Lung (tissue), 11 donors: ENCODE measurements at regions not wholly inside any gene's neighbourhood (a gene's known extent, or its start where the extent isn't known, plus 50 kb on each side); places are given as distances from the start of the nearest gene placed in this dataset.

ENCODE experiments used
- ATAC-seq: fragments of 200-7000 bp; cut with Tn5 transposase; one replicate; pipeline ENCODE4 v1.9.1; 2020; ENCODE audit warnings: moderate number of reproducible peaks; ENCODE audit not compliant: insufficient read depth, low FRiP score
- DNase-seq, 3 donors: peaks; one replicate each; pipeline ENCODE4 v3.0.0-alpha.2; 2013 to 2017
- H3K27ac ChIP-seq, 2 donors: one replicate each; pipeline ENCODE4 v1.5.1; 2013; ENCODE audit warnings: mild to moderate bottlenecking in 2 of 2, moderate library complexity in 2 of 2, control low read depth in 1 of 2, inconsistent platforms in 1 of 2, low read depth in 1 of 2, low read length in 1 of 2
- H3K27me3 ChIP-seq, 3 donors: one replicate each; pipeline ENCODE4 v1.5.1; 2013; ENCODE audit warnings: low read length in 2 of 3; ENCODE audit not compliant: control insufficient read depth in 3 of 3, insufficient read depth in 3 of 3
- H3K36me3 ChIP-seq, 4 donors: one replicate each; pipeline ENCODE4 v1.5.1; 2013; ENCODE audit warnings: low read length in 4 of 4, mild to moderate bottlenecking in 1 of 4, moderate library complexity in 1 of 4; ENCODE audit not compliant: control insufficient read depth in 4 of 4, insufficient read depth in 4 of 4
- H3K4me1 ChIP-seq, 5 donors: one replicate each; pipeline ENCODE4 v1.5.1; 2013; ENCODE audit warnings: low read length in 5 of 5, mild to moderate bottlenecking in 2 of 5, moderate library complexity in 1 of 5; ENCODE audit not compliant: control insufficient read depth in 5 of 5, insufficient read depth in 5 of 5
- H3K4me3 ChIP-seq: one replicate; pipeline ENCODE4 v1.5.1; 2013; ENCODE audit warnings: mild to moderate bottlenecking, control low read depth, moderate library complexity
- H3K9ac ChIP-seq, 2 donors: one replicate each; pipeline ENCODE4 v1.5.1; 2013; ENCODE audit warnings: low read length in 2 of 2, control low read depth in 1 of 2; ENCODE audit not compliant: insufficient read depth in 1 of 2
- H3K9me3 ChIP-seq, 4 donors: one replicate each; pipeline ENCODE4 v1.5.1; 2013; ENCODE audit warnings: low read length in 3 of 4, mild to moderate bottlenecking in 1 of 4, moderate library complexity in 1 of 4; ENCODE audit not compliant: control insufficient read depth in 4 of 4, insufficient read depth in 3 of 4
- WGBS, 2 donors: extraction: QIAGEN DNeasy Blood & Tissue Kit; methylation state at CpG; one replicate each; pipeline ENCODE4 v1.1.7; 2013; 5-methylcytosine and 5-hydroxymethylcytosine counted together
- TF ChIP-seq, protein P1 (sequence below): IDR thresholded peaks from 2 replicates; pipeline ENCODE4 v1.5.1; 2012; ENCODE audit warnings: mild to moderate bottlenecking; ENCODE audit errors: control extremely low read depth, extremely low read depth
- donor health status: control.
- donor health status: control.
- donor health status: Bipolar disorder and iron deficiency.
- donor health status: healthy.
- donor health status: DM: yes; HTN: yes; CAD: no.

DNA sequence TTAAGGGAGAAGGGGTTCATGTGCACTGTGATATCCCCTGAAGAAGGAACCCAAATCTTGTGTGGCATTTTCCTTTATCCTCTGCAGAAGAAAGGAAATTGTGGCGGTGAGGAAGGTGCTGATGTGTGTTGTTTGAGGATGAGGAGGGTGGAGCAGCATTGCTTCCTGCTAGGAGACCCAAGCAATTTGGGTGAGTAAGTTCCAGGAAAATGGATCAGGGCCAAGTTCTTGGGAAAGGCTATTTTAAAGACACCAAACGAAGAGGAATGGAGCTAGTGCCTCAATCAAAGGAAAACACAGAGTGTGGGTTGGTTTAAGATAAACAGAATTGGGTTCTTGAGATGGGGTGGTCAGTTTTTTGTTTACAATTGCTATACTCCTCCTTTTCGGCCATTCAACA is 86.7 kb upstream of the MARK1 start:
- Histone ChIP-seq H3K9ac (no peak overlapping the region), H3K27ac (no peak overlapping the region), H3K36me3 (no peaks in the 10 kb centered on the region), H3K4me1 (no peaks in the 10 kb centered on the region), H3K27me3 (no peaks in the 10 kb centered on the region), H3K4me3 (no peak overlapping the region), H3K9me3 (no peaks in the 10 kb centered on the region)
- no peak for DNase-seq
- WGBS, 2 donors, result 47 to 53% methylated on average over 3 of the region's 3 CpGs
- ATAC-seq, result no peak
- TF ChIP-seq, protein P1, sequence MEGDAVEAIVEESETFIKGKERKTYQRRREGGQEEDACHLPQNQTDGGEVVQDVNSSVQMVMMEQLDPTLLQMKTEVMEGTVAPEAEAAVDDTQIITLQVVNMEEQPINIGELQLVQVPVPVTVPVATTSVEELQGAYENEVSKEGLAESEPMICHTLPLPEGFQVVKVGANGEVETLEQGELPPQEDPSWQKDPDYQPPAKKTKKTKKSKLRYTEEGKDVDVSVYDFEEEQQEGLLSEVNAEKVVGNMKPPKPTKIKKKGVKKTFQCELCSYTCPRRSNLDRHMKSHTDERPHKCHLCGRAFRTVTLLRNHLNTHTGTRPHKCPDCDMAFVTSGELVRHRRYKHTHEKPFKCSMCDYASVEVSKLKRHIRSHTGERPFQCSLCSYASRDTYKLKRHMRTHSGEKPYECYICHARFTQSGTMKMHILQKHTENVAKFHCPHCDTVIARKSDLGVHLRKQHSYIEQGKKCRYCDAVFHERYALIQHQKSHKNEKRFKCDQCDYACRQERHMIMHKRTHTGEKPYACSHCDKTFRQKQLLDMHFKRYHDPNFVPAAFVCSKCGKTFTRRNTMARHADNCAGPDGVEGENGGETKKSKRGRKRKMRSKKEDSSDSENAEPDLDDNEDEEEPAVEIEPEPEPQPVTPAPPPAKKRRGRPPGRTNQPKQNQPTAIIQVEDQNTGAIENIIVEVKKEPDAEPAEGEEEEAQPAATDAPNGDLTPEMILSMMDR, result no peak

DNA sequence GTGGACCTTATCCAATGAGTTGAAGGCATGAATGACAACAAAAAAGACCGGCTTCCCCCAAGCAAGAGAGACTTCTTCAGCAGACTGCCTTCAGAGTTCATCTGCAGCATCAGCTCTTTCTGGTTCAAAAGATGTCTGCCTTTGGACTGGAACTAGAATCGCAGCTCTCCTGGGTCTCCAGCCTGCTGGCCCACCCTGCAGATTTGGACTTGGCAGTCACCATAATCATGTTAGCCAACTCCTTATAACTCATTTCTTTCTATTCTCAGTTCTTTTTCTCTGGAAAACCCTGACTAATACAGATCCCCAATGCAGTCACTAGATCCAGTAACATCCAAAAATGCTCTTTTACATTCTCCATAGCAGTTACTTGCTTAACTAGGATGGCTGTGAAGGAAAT is 89.2 kb upstream of the MARK1 start:
- Histone ChIP-seq H3K27me3 (peaks cover 0 to 2% (median 0%) of the 10 kb centered on the region in 3 donors), H3K4me1 (no peaks in the 10 kb centered on the region), H3K27ac (no peak overlapping the region), H3K9me3 (no peaks in the 10 kb centered on the region), H3K36me3 (no peaks in the 10 kb centered on the region), H3K9ac (no peak overlapping the region), H3K4me3 (no peak overlapping the region)
- ATAC-seq (no peak), DNase-seq (no peak)
- WGBS, 2 donors, result 94 to 95% methylated on average over 2 of the region's 2 CpGs
- TF ChIP-seq, protein P1, result no peak

DNA sequence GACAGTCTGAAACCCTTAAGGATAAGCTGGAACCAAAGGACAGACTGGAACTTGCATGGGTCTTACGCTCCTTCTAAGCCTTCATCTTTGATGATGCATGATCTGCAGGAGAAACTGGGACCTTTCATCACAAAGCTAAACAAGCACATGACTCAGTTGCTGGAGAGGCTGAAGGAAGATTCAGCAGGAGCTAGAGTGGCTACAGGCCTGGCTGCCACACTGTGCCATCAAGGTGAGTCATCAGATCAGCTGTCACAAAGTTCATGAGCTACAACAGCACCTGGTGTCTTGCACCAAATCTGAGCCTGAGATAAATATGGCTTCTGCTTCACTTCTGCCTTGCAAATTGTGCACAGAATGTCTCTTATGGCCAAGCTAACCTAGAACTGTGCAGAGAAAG is 95.5 kb upstream of the MARK1 start:
- H3K4me3 ChIP-seq, result no peak overlapping the region
- no peaks in the 10 kb centered on the region for H3K9me3 ChIP-seq
- no peak overlapping the region for H3K27ac ChIP-seq
- H3K9ac ChIP-seq, result no peak overlapping the region
- no peaks in the 10 kb centered on the region for H3K36me3 ChIP-seq
- peaks cover 0 to 2% (median 0%) of the 10 kb centered on the region in 3 donors for H3K27me3 ChIP-seq
- WGBS, 2 donors, result 93 to 95% methylated on average over 1 of the region's 1 CpG
- TF ChIP-seq, protein P1, result no peak
- no peaks in the 10 kb centered on the region for H3K4me1 ChIP-seq
- no peak for DNase-seq
- ATAC-seq, result no peak

DNA sequence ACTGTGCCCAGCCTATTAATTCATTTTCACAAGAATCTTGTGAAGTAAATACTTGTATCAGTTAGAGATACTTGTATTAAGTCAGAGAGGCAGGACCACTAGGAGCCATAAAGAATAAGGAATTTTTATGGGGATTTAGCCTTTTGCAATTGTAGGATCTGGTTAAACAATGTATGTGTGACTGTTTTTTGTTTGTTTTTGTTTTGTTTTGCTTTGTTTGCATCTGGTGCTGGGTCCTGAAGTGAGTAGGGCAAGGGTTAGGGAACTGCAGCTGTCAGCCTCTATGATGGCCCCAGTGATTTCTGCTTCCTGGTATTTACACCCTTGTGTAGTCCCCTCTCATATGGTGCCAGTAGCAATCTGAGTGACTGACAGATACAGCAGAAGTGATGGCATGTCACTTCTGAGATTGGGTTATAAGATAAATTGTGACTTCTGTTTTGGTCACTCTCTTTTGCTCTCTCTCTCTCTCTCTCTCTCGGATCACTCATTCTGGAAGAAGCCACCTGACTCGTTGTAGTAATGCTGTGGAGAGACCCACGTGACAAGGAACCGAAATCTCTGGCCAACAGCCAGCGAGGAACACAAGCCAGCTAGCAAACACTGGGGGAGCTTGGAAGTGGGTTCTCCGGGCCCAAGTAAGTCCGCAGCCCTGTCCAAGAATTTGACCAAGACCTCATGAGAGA is 96.2 kb upstream of the MARK1 start:
- TF ChIP-seq, protein P1, result no peak
- WGBS, 2 donors, result 53 to 79% methylated on average over 7 of the region's 7 CpGs
- Histone ChIP-seq H3K27me3 (peaks cover 0 to 2% (median 0%) of the 10 kb centered on the region in 3 donors), H3K9me3 (no peaks in the 10 kb centered on the region), H3K4me3 (no peak overlapping the region), H3K4me1 (no peaks in the 10 kb centered on the region), H3K36me3 (no peaks in the 10 kb centered on the region), H3K27ac (no peak overlapping the region), H3K9ac (no peak overlapping the region)
- DNase-seq, result peak in 1 of 3 donors; percentile 20
- ATAC-seq, result no peak
